ENCODE measurements at regions not wholly inside any gene's neighbourhood (a gene's known extent, or its start where the extent isn't known, plus 50 kb on each side); places are given as distances from the start of the nearest gene placed in this dataset.
A peak's percentile ranks its signal among the peaks of the same experiment; 100 is the strongest.

GRCh38 chr14:53247596-53248370 is 94.7 kb upstream of the DDHD1 start:
- Histone ChIP-seq H3K27me3 (replicated peaks in 1 of 4; ENCODE audit: control insufficient read depth in 3 of 4, extremely low read depth in 1 of 4, insufficient read depth in 3 of 4, low read length in 3 of 4) (no peaks in the 10 kb centered on the region), H4K91ac (replicated peaks; ENCODE audit: insufficient read length, low read length) (no peak overlapping the region), H3K23me2 (ENCODE audit: low read depth, low read length) (no peaks in the 10 kb centered on the region), H3K9ac (replicated peaks in 1 of 4; ENCODE audit: extremely low read depth in 1 of 4, low read depth in 3 of 4, low read length in 3 of 4) (no peak overlapping the region; a peak in 1 of 7 replicates), H3K4me1 (replicated peaks in 1 of 4; ENCODE audit: control insufficient read depth in 3 of 4, insufficient read depth in 4 of 4, low read length in 3 of 4) (no peaks in the 10 kb centered on the region), H2AFZ (ENCODE audit: low read length) (no peak overlapping the region), H4K8ac (ENCODE audit: extremely low read depth, insufficient read depth, low read length) (no peak overlapping the region), H3K27ac (ENCODE audit: low read depth, low read length) (no peak overlapping the region), H3K4ac (replicated peaks; ENCODE audit: insufficient read length, low read depth, low read length) (no peak overlapping the region), H2AK5ac (ENCODE audit: low read depth, low read length) (no peak overlapping the region), H3K79me2 (ENCODE audit: control insufficient read depth in 1 of 2, insufficient read depth in 2 of 2, low read length in 2 of 2) (no peaks in the 10 kb centered on the region), H3K36me3 (ENCODE audit: control insufficient read depth in 2 of 4, insufficient read depth in 4 of 4, low read length in 3 of 4) (no peaks in the 10 kb centered on the region; a peak in 1 of 8 replicates), H3K79me1 (ENCODE audit: low read depth, low read length) (no peaks in the 10 kb centered on the region), H3K4me3 (ENCODE audit: extremely low read depth in 1 of 4, insufficient read depth in 2 of 4, low read depth in 3 of 4, low read length in 4 of 4) (no peak overlapping the region), H3K14ac (ENCODE audit: insufficient read length) (no peak overlapping the region), H3K4me2 (ENCODE audit: insufficient read depth in 1 of 2, low read depth in 2 of 2, low read length in 2 of 2) (no peak overlapping the region), H3K18ac (ENCODE audit: extremely low read depth, low read length) (no peak overlapping the region), H3K9me3 (ENCODE audit: insufficient read depth in 2 of 2, low read depth in 1 of 2, low read length in 1 of 2) (peaks cover 7 to 8% of the 10 kb centered on the region in 2 experiments; a peak in 3 of 4 replicates), H2BK20ac (ENCODE audit: low read length) (no peak overlapping the region), H4K5ac (ENCODE audit: insufficient read length, low read depth, low read length) (no peak overlapping the region), H2BK5ac (ENCODE audit: low read depth, low read length) (no peak overlapping the region), H3K56ac (replicated peaks; ENCODE audit: insufficient read length, low read depth, low read length) (no peak overlapping the region), H4K20me1 (replicated peaks in 1 of 2; ENCODE audit: control insufficient read depth in 1 of 2, insufficient read depth in 2 of 2, low read length in 2 of 2) (no peaks in the 10 kb centered on the region), H2BK120ac (replicated peaks; ENCODE audit: low read depth, low read length) (no peak overlapping the region), H2BK12ac (ENCODE audit: low read depth, low read length) (0 out of 2 replicates have a peak overlapping the region, but pooled peaks have one; percentile 17), H2BK15ac (ENCODE audit: low read length) (no peak overlapping the region), H3K23ac (ENCODE audit: insufficient read length) (no peak overlapping the region)
- DNase-seq (ENCODE audit: low read depth in 1 of 2, low spot score in 2 of 2) (no peak), FAIRE-seq (no peak)
- POLR2A ChIA-PET (ENCODE audit: partially characterized antibody) = no interaction called here
- 83% methylated on average over 4 of the region's 4 CpGs; no CpG with 5 or more reads in 1 of the 2 experiments for WGBS, 2 experiments (ENCODE audit: extremely low coverage in 1 of 2, insufficient coverage in 1 of 2, insufficient read length in 1 of 2, insufficient replicate concordance in 2 of 2, low coverage in 1 of 2, low lambda C conversion rate in 2 of 2, missing lambda C conversion rate in 1 of 2)
- CTCF ChIA-PET (ENCODE audit: partially characterized antibody) = interaction anchor here (1.3 to 1.6 kb wide), 3 partner anchors 8 to 48 kb away, joined by 3 to 5 read pairs (median 4); no protein-coding TSS in a partner anchor
- TF ChIP-seq TBP (IDR thresholded peaks at IDR 0.05; ENCODE audit: low read depth, low read length) = no peak
- no peak for TF ChIP-seq KDM1A (IDR thresholded peaks at IDR 0.05; ENCODE audit: borderline replicate concordance, low read length)
- TF ChIP-seq ATF3 (IDR thresholded peaks at IDR 0.05; ENCODE audit: insufficient read depth, low read depth, low read length) = no peak
- TF ChIP-seq NRF1 (IDR thresholded peaks at IDR 0.05; ENCODE audit: low read depth, low read length) = no peak
- TF ChIP-seq SIX5 (IDR thresholded peaks at IDR 0.05; ENCODE audit: low read depth, low read length) = no peak
- no peak for TF ChIP-seq RNF2 (IDR thresholded peaks at IDR 0.05; ENCODE audit: borderline replicate concordance, low read depth, low read length, missing control alignments, poor library complexity, severe bottlenecking)
- no peak for TF ChIP-seq JUND (IDR thresholded peaks at IDR 0.05; ENCODE audit: low read length)
- TF ChIP-seq CBX8 (IDR thresholded peaks at IDR 0.05; ENCODE audit: borderline replicate concordance, low read depth, low read length) = no peak
- no peak for TF ChIP-seq TAF7 (optimal IDR thresholded peaks at IDR 0.05; ENCODE audit: borderline replicate concordance, low read depth, low read length)
- TF ChIP-seq POLR2AphosphoS5 (IDR thresholded peaks at IDR 0.05; ENCODE audit: low read depth, low read length) = no peak
- no peak for TF ChIP-seq MAFK (IDR thresholded peaks at IDR 0.05; ENCODE audit: low read depth, low read length)

Data from H1 (cell line).